CD4-positive, alpha-beta T cell treated with Interleukin-6 at 100 ng/mL for 8 hours (primary cell): ENCODE measurements at regions not wholly inside any gene's neighbourhood (a gene's known extent, or its start where the extent isn't known, plus 50 kb on each side); places are given as distances from the start of the nearest gene placed in this dataset.

Experiments used
- DNase-seq: peaks from one replicate; pipeline ENCODE4 v3.0.0-alpha.2; 2020; ENCODE audit warnings: mixed read lengths, low spot score

DNA sequence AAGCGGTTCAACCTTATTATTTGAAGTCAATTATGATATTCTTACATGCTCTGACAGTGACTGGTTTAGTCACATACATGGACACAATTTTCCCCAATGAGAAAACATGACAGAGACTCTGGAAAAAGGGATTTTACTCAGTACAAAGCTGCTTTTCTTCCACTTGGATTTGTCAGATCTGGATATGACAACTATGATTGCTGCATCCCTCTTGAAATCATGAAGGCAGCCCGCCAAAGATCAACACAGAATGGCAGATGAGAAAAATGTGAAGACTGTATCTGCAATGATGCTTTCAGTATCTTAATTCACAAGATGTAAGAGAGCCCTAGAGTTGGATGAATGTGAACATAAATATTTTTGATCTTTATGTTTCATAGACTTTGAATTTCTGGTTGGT, 439.6 kb downstream of the CDH8 start:
- no peak for DNase-seq

DNA sequence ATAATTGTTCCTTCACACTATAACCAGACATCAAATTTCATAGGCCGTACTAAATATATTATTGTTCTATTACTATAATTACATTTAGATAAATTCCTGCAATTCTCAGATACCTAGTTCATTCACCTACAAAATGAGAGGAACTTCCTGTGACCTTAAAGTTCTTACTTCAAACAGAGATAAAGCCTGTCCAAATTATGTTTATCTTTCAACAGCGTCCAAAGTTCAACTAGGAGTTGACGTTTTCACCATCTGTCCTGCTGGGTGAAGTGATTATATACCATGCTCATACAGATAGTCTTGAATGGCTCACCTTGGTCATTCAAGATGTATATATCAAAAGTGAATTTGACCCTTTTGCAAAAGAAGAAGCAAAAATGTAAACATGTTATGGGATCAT, 440.6 kb downstream of the CDH8 start:
- no peak for DNase-seq

DNA sequence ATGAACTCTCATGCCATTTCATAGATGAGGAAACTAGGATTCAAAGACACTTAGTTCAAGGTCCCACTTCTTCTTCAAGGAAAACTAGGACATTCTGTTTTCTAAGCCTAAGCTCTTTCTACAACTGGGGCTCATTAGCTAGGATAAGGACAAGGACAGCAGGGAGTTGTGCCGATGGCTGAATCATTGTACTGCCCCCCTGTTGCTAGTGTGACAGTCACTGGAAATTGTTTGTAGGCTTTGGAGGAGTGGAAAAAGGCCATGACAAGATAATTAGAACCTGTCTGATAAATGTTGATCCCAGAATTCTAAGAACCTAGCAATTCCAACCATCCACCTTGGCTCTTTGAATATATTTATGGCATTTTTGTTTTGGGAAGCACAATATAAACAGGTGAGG, 445.7 kb downstream of the CDH8 start:
- DNase-seq: no peak

DNA sequence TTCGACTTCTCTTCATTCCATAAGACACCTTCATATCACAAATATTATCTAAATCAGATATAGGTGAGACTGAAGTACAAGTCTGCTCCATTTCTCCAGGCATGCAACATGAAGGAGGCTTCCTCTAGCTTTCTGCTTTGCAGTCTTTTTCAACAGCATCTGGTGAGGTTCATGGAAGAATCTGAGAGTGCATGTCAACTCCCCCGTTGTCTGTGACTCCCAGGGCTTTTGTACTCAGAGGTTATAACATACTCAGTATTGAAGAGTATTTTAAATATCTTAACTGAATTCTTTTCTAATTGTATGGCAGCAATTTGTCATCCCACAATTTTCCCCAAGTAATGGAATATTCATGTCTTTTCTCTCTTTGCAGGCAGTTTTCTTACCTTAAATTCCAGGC, 448.7 kb downstream of the CDH8 start:
- no peak for DNase-seq

DNA sequence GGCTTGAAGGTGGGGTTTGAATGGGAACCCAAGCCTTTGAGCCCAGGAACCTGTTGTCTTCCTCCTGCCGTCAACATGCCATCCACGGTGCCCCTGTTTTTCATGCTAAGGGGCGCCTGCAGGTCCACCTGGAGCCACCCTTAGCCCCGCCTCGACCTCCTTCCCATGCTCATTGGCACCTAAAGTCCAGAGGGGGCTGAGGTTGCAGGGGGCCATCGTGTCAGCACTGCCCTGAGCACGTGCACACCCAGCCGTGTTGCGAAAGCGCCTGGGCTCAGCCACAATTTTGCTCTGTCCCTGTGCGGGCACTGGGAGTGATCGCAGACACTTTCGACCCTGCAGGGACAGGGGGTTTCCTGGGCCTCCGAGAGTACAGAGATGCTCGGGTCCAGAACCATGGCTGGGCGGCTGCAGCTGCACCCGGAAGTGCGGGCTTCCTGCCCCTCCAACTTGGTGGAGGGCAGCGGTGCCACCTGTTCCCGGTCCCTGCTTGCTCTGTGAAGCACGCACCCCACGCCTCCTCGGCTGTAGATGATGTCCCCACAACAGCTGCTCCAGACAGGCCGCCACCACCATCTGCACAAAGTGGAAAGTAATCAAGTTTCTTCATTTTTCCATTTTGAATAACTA, 454.7 kb downstream of the CDH8 start:
- DNase-seq: no peak

DNA sequence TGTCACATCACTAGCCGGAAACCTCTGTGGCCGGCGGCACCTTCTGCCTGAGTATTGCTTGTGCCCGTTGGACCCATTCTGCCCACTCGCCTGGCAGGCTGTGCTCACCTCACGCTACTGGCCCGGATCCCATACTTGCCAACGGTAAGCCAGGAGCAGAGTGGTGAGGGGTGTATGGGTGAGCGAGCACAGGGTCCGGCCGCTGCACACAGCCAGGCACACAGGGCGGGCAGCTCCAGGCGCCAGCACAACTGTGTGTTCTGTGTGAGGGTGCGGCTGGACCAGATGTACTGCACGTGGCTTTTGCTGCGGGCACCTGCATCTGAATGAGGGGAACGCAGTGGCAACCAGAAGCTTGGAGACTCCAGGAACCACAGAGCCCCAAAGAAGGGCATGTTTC, 455.7 kb downstream of the CDH8 start:
- DNase-seq: no peak

DNA sequence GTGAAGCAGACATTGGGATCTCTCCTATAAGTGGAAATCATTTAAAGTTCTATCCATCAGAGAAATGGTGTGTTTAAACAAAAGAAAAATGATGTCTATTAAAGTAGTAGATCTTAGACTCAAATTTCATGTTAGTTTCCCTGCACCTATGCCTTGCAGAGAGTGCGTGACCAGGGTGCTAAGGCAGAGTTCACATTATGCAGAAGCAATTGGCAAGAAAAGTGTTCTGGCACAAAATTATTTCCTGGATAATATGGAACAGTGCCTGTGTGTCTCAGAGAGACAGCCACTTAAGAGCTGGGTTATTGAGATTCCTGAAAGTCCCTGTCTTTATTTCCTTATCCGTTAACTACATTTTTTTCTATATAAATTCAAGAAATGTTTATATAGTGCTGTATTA, 457.0 kb downstream of the CDH8 start:
- DNase-seq: no peak

DNA sequence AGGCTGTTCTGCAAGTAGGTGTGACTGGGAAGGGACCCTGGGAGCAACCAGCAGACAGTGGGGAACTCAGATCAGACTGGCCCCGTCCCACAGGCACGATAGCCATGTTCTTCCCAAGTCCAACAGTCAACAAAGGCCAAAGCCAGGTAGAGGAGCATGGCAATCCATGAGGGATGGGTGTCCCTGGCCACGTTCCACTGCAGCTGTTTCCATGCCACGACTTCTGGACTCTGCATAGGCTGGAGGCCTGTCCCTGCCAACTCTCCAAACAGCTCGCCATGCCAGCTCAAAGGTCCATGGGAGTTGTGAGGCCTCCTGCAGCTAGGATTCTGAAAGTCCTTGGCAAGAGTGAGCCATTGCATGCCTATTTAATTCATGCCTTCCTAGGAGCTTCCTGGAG, 459.8 kb downstream of the CDH8 start:
- DNase-seq: no peak

DNA sequence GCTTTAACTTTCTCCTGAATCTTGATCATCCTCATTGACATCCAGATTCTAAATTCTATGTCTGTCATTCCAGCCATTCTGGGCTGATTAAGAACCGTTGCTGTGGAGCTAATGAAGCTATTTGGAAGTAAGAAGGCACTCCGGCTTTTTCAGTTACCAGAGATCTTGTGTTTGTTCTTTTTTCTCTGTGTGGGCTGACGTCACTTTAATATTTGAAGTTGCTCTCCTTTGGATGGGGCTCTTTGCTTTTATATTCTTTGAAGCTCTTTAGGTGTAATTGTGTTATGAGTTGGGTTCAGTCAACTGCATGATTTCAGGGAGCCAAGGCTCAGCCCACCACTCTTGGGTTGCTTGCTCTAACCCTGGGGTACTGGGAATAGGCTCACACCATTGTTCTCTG, 460.6 kb downstream of the CDH8 start:
- no peak for DNase-seq

DNA sequence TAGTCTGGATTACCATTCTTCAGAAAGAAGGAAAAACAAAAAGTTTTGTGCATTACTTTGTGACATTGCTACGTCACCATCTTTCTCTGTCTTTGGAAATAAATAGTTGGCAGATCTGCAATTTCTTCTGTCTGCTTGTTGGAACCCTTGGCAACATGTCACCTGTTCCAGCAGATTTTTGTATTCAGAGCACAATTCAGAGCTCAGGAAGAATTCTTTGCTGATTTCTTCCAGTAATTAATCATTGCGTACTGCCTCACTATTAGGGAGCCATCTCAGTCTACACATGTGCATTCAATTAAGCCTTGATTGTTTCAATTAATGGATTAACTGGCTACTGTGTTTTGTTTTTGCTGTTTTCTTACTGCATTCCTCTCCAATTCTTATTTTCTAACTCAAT, 467.2 kb downstream of the CDH8 start:
- no peak for DNase-seq

DNA sequence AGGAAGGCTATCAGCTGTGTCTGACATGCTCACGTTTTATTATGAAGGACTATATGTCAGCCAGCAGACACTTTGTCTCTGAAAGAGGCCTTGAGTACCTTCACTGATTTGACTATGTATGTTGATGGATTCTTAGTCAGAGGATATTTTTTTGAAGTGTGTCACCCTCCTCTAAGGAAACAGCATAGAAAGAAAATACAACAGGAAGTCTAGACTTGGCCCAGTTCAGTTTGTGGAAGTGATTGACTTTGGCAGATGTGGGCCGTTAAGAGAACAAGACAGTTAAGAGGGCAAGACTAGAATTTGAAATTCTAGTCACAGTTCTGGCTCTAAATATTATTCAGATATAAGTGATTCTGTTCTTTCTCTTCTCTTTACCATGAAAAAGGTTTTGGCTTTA, 471.5 kb downstream of the CDH8 start:
- DNase-seq: no peak

DNA sequence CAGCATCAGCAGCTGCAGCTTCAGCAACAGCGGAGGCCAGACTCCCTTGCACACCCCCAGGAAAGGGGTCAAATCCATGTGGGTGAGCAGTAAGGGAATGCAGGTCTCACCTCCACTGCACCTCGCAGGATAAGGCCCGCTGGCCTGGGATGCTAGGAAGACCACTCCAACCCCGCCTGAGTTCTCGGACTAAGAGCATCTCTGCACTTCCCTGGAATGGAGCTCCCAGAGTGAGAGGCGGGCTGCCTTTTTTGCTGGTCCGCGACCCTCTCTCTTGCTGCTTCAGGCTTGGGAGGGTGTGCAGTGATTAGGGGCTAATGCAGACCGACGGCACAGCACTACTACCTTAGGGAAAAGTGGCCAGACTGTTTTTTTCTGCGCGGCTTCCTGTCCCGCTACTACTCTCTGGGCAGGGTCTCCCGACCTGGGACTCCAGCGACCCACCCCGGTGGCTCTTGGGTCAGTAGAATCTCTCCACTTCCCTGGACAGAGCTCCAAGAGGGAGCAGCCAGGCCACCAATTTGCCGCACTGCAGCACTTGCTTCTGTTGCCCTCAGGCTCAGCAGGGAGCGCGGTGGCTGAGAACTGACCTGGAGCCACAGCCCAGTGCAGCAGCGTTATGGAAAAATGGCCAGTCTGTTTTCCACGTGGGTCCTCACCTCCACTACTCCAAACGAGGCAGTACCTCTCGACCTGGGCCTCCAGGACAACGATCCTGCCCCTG, 480.4 kb downstream of the CDH8 start:
- no peak for DNase-seq

DNA sequence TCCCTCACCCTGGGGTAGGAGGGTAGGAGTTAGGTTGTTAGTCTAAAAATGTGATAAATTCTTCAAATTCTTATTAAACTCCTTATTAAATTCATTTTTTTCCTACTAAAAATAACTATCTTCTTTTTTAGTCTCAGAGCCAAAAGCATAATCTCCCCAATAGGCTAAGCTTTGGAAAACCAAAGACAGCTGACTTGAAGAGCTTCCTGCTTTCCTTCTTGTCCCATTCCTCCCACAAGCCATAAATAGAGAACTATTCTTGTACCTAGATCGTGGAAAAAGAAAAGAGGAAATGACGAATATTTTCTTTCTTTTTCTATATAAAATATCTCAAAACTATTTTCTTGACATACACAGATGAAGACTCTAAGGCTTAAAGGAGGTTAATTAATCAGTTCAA, 486.9 kb downstream of the CDH8 start:
- DNase-seq: no peak

DNA sequence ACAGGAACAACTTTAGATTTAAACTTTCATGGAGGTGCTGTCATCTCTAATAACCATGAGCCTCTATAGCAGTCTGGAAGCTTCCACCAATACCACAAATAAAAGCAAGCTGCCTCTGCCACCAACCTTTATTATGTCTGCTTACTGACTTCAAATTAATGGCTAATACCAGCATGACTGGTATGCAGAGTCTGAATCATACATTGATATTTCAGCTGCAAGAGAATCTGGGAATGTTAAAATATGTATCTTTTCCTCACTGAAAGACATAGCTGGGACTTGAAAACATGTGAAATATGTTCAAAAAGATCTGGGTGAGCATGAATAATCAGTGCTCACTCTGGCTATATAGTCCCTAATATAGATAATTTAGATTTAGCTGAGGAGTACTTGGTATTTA, 488.6 kb downstream of the CDH8 start:
- no peak for DNase-seq

DNA sequence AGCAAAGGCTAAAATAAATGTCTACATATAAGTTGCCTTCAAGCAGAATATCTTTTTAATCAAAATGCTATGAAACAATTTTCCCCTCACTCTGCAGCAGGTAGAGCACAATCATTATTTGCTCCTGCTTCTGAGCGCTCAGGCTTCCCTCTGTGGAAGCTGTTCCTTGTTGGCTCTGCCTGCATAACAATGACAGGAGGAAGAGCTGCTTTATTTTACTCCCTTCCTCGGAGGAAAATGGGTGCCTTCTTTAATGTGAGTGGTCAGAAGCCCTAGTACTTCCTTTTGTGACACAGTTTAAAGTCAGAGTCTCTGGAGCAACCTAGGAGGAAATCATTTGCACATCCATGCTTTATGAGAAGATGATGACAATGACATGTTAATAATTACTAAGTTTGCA, 492.1 kb downstream of the CDH8 start:
- no peak for DNase-seq

DNA sequence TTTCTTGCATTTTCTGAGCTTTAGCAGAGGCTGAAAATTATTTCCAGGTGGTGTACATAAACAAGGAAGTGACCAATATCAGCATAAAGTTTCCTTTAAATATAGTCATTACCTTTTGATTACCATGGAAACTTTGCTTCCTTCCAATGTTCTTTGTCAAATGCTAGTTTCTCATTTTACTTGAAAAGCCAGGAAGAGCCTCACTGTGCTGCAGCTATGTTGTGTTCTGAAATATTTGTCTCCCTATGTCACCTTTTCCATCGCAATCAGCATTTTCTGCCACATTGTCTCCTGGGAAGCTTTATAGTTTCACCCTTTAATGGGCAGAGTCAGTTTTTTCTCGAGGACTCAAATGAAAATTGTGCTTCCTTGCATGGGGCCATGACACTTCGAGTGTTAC, 496.0 kb downstream of the CDH8 start:
- DNase-seq: no peak

DNA sequence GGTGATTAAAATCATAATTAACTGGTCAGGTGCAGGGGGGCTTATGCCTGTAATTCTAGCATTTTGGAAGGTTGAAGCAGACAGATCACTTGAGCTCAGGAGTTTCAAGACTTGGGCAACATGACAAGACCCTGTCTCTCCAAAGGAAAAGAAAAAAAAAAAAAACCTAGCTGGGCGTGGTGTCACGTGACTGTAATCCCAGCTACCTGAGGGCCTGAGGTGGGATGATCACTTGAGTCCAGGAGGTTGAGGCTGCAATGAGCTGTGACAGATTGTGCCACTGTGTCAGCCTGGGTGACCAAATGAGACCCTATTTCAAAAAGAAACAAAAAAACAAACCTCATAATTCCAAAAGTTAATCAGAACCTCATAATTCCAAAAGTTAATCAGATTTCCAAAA, 505.5 kb downstream of the CDH8 start:
- no peak for DNase-seq

DNA sequence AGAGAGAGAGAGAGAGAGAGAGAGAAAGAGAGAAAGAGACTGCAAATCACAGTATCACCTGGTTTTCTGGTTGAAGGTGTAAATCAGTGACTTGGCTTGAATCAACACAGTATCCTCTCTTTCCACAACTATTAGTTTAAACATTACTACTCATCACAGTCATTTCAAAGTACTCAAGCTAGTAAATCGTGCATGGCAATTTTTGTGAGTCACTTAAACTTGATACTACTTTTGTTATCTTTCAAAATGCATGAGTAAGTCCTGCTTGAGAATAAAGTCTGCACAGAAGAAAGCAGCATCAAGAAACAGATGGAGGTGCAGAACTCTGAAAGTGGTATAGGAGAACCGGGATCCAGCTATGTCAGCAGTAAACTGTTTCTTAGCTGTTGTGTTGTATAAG, 535.4 kb downstream of the CDH8 start:
- DNase-seq: no peak

DNA sequence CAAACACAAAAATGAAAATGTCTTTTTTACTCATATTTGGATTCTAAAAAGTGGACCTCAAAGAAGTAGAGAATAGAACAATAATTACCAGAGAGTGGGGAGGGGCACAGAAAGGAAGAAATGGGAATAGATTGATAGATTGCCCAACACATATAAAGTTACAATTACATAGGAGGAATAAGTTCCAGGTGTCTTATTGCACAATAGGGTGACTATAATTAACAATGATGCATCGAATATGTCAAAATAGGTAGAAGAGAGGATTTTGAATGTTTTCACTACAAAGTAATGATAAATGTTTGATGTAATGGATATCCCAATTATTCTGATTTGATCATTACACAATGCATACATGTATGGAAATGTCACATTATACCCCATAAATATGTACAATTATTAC, 556.0 kb downstream of the CDH8 start:
- DNase-seq: no peak

DNA sequence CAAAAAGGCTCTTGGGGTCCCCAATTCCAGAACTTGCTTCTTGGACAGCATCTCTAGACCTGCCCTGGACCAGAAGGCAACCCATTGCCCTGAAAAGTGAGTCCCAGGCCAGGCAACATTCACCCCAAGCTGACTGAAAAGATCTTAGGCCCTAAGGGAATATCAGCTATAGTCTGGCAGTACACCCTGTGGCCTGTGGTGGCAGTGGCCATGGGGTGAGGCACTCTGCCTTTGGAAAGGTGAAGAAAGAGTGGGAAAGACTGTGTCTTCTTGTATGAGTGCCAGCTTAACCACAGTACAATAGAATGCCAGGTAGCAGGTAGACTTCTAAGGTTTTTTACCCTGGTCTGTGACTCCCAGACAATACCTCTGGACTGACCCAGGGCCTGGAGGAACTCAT, 564.5 kb downstream of the CDH8 start:
- no peak for DNase-seq

DNA sequence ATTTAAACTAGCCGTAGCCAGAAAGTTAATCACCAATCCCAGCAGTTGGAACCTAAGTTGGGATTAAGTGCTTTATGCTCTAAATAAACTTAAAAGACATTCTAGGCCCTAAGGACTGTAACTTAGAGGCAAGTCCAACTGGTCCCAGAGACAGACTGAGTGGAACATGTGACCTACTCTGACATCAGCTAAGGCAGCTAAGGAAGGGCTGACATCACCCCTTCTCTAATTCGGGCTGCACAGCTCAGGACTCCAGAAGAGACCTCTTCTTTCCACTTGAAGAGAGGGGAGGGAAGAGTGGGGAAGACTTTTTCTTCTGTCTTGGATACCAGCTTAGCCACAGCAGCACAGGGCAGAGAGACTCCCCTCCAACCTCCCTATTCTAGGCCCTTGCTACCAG, 565.2 kb downstream of the CDH8 start:
- DNase-seq: no peak

DNA sequence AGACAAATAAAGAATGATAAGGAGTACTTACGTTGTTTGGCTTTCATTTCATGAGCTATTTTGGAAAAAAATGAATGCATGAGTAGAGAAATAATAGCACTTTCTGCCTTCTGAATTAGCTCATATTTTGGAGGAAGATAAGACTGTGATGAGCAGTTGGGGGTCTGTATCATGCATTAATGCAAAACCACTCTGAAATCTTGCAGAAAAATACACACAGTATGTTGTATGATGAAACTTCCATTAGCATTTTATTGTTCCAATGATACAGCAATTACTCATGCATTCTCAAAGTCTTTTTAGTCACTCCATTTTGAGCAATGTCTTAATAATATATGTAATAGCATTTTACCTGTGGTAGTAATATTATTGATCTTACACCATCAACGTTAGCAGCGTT, 571.0 kb downstream of the CDH8 start:
- no peak for DNase-seq

DNA sequence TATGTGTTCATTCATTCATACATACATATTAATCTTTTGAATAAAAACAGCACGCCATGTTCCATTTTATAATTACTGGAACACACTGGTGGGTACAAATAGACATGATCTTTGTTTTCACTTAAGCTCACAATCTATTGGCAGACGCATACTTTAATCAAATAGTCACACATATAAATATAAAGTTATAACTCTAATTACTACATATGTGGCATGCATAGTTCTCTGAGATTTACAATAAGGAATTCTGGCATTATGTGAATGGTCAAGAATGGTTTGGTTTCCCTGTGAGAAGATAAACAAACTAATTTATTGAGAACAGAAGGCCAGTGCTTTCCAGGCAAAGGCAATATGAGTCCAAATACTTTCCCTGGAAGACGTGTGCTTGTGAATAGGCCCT, 576.2 kb downstream of the CDH8 start:
- DNase-seq: no peak

DNA sequence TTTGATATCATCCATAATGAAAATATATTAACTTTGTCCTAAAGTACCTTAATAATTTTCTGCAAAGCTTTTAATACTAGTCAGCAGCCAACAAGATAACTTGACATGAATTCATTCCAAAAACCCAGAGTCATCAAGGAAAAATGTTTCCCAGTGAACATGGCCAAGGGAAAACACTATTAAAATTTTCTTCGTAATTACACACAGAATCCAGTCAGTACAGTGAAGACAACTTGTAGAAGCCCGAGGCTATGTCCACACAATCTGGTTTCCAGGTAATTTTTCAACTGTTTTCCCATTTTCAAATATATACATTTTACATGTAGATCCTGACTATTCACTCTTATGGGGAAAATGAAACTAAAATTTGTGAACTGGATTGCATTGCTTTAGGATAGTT, 600.9 kb downstream of the CDH8 start:
- no peak for DNase-seq
